GM12891 (cell line): ENCODE measurements at regions not wholly inside any gene's neighbourhood (a gene's known extent, or its start where the extent isn't known, plus 50 kb on each side); places are given as distances from the start of the nearest gene placed in this dataset.

Source experiments
- POLR2A ChIP-seq: IDR thresholded peaks from 2 replicates; pipeline ENCODE4 v1.6.1; 2011; ENCODE audit warnings: low read depth, low read length, control low read depth
- POLR2AphosphoS5 ChIP-seq: IDR thresholded peaks from 2 replicates; pipeline ENCODE4 v1.6.1; 2011; ENCODE audit warnings: low read depth, low read length, control low read depth
- SPI1 ChIP-seq: IDR thresholded peaks from 2 replicates; pipeline ENCODE4 v1.6.1; 2011; ENCODE audit warnings: low read depth, low read length, control low read depth

- TF ChIP-seq POLR2AphosphoS5 (no peak), POLR2A (no peak), SPI1 (no peak)
These were observed 1554.6 kb downstream of the CDH8 start for GRCh38 chr16:60481591-60481990.
